GM18867 (cell line): ENCODE measurements at regions not wholly inside any gene's neighbourhood (a gene's known extent, or its start where the extent isn't known, plus 50 kb on each side); places are given as distances from the start of the nearest gene placed in this dataset.

Experiments used
- ATAC-seq: cut with Tn5 transposase; IDR thresholded peaks from one replicate; pipeline ENCODE4 v1.9.1; 2021; ENCODE audit warnings: mild to moderate bottlenecking, moderate library complexity; ENCODE audit not compliant: unreplicated experiment

- ATAC-seq: no peak
These were observed 52.3 kb downstream of the HDGFL1 start for GRCh38 chr6:22621701-22622100.

- ATAC-seq: no peak
These were observed 53.0 kb downstream of the HDGFL1 start for GRCh38 chr6:22622351-22622750.

- ATAC-seq: no peak
These were observed 53.4 kb downstream of the HDGFL1 start for GRCh38 chr6:22622813-22623212.

GRCh38 chr6:22627644-22628043, 58.3 kb downstream of the HDGFL1 start:
- no peak for ATAC-seq

- no peak for ATAC-seq
These were observed 61.7 kb downstream of the HDGFL1 start for GRCh38 chr6:22631091-22631490.

GRCh38 chr6:22632581-22633145, 63.3 kb downstream of the HDGFL1 start:
- no peak for ATAC-seq

- ATAC-seq: no peak
These were observed 67.1 kb downstream of the HDGFL1 start for GRCh38 chr6:22636452-22636851.

GRCh38 chr6:22637782-22638181, 68.4 kb downstream of the HDGFL1 start:
- no peak for ATAC-seq

GRCh38 chr6:22638320-22638719, 69.0 kb downstream of the HDGFL1 start:
- ATAC-seq: no peak

- ATAC-seq: no peak
These were observed 72.9 kb downstream of the HDGFL1 start for GRCh38 chr6:22642254-22642653.

GRCh38 chr6:22643780-22644179, 74.4 kb downstream of the HDGFL1 start:
- ATAC-seq: no peak

- ATAC-seq: no peak
These were observed 78.4 kb downstream of the HDGFL1 start for GRCh38 chr6:22647719-22648118.

- ATAC-seq: no peak
These were observed 82.4 kb downstream of the HDGFL1 start for GRCh38 chr6:22651731-22652130.

- ATAC-seq: no peak
These were observed 84.7 kb downstream of the HDGFL1 start for GRCh38 chr6:22653980-22654610.

GRCh38 chr6:22656706-22657351, 87.5 kb downstream of the HDGFL1 start:
- ATAC-seq: peak; percentile 69

- peak; percentile 66 for ATAC-seq
These were observed 88.1 kb downstream of the HDGFL1 start for GRCh38 chr6:22657352-22657980.

- ATAC-seq: no peak
These were observed 88.8 kb downstream of the HDGFL1 start for GRCh38 chr6:22658183-22658582.

- no peak for ATAC-seq
These were observed 89.6 kb downstream of the HDGFL1 start for GRCh38 chr6:22658934-22659333.

- no peak for ATAC-seq
These were observed 95.6 kb downstream of the HDGFL1 start for GRCh38 chr6:22664968-22665367.

- no peak for ATAC-seq
These were observed 96.7 kb downstream of the HDGFL1 start for GRCh38 chr6:22666021-22666420.

GRCh38 chr6:22666586-22666985, 97.2 kb downstream of the HDGFL1 start:
- ATAC-seq: no peak

GRCh38 chr6:22667855-22668254, 98.5 kb downstream of the HDGFL1 start:
- ATAC-seq: no peak
